K562 (cell line): ENCODE measurements at regions not wholly inside any gene's neighbourhood (a gene's known extent, or its start where the extent isn't known, plus 50 kb on each side); places are given as distances from the start of the nearest gene placed in this dataset.

Source experiments
- ATAC-seq: fragments of 200-7000 bp; cut with Tn5 transposase; 3 replicates; pipeline ENCODE4 v1.9.1; 2020; ENCODE audit warnings: moderate library complexity
- BruUV-seq: library from RNA; stranded (reverse); fragments of 400-500 nt; replicated peaks from 2 replicates; lab custom pipeline; 2021; lab: Mats Ljungman, UMichigan
- CTCF ChIA-PET: fragments of 300-600 bp; formaldehyde crosslinking; extraction: SDS; loops from one replicate; lab custom pipeline; 2021; ENCODE audit warnings: low intra/inter-chr PET ratio; lab: Yijun Ruan, JAX
- POLR2A ChIA-PET: fragments of 300-600, 350-650 bp; sonication (Branson Sonifier 250); formaldehyde crosslinking; extraction: SDS; loops from one replicate; lab custom pipeline; 2021; ENCODE audit warnings: antibody characterized with exemption, inconsistent platforms; lab: Yijun Ruan, JAX
- DNase-seq, 4 experiments: peaks; one replicate each; pipeline versions ENCODE4 v3.0.0 to v3.0.0-alpha.2; 2011 to 2018; ENCODE audit warnings: low spot score in 3 of 4, mixed read lengths in 3 of 4; ENCODE audit errors: extremely low read depth in 1 of 4
- FAIRE-seq: peaks from 2 replicates; lab custom pipeline; 2011; peaks lifted over from hg19 to GRCh38; lab: Jason Lieb, UNC
- H2AFZ ChIP-seq: 2 replicates; pipeline ENCODE4 v1.6.0; 2011; ENCODE audit warnings: low read depth, low read length, control low read depth, inconsistent platforms
- H3K27ac ChIP-seq: fragments of 200-600 bp; 3 replicates; pipeline ENCODE4 v1.8.0; 2011; ENCODE audit warnings: low read depth, mild to moderate bottlenecking, control low read depth, inconsistent platforms, low read length, moderate library complexity, mixed read lengths; ENCODE audit errors: extremely low read depth
- H3K27me3 ChIP-seq, 2 experiments: fragments of 300-600 bp in 1 of 2; 2 replicates in 1 of 2; 3 replicates in 1 of 2; pipeline versions ENCODE4 v1.6.0 to v1.8.0; 2011; ENCODE audit warnings: inconsistent platforms in 2 of 2, low read length in 2 of 2, mild to moderate bottlenecking in 1 of 2, mixed read lengths in 1 of 2, moderate library complexity in 1 of 2; ENCODE audit not compliant: control insufficient read depth in 2 of 2, insufficient read depth in 2 of 2
- H3K36me3 ChIP-seq: fragments of 300-600 bp; 3 replicates; pipeline ENCODE4 v1.8.0; 2011; ENCODE audit warnings: mild to moderate bottlenecking, low read length, inconsistent platforms; ENCODE audit not compliant: control insufficient read depth, insufficient read depth
- H3K4me1 ChIP-seq, 2 experiments: fragments of 200-600 bp in 1 of 2; replicated peaks in 1 of 2; 2 replicates in 1 of 2; 3 replicates in 1 of 2; pipeline versions ENCODE4 v1.5.1 to v1.8.0; 2011; ENCODE audit warnings: inconsistent platforms in 2 of 2, low read length in 2 of 2, mild to moderate bottlenecking in 1 of 2, mixed read lengths in 1 of 2, moderate library complexity in 1 of 2; ENCODE audit not compliant: control insufficient read depth in 2 of 2, insufficient read depth in 2 of 2
- H3K4me2 ChIP-seq: 2 replicates; pipeline ENCODE4 v1.6.1; 2011; ENCODE audit warnings: low read length, control low read depth, inconsistent platforms, mixed read lengths; ENCODE audit not compliant: insufficient read depth
- H3K4me3 ChIP-seq: fragments of 200-600 bp; sonication (generic), shearing (Covaris generic); 2 replicates; pipeline ENCODE4 v1.5.1; 2016; ENCODE audit warnings: control low read depth, inconsistent platforms
- H3K79me2 ChIP-seq: fragments of 200-600 bp; 3 replicates; pipeline ENCODE4 v1.8.0; 2011; ENCODE audit warnings: low read length, inconsistent platforms; ENCODE audit not compliant: control insufficient read depth, insufficient read depth
- H3K9ac ChIP-seq, 2 experiments: 2 replicates each; pipeline versions ENCODE4 v1.6.0 to v1.6.1; 2011; ENCODE audit warnings: low read depth in 2 of 2, low read length in 2 of 2, control low read depth in 1 of 2, inconsistent platforms in 1 of 2, mild to moderate bottlenecking in 1 of 2, mixed read lengths in 1 of 2; ENCODE audit not compliant: insufficient read depth in 1 of 2
- H3K9me1 ChIP-seq: one replicate; pipeline ENCODE4 v1.6.0; 2011; ENCODE audit warnings: inconsistent platforms, mild to moderate bottlenecking, low read length, moderate library complexity; ENCODE audit not compliant: control insufficient read depth, insufficient read depth
- H3K9me3 ChIP-seq: replicated peaks from 2 replicates; pipeline ENCODE4 v1.5.1; 2011; ENCODE audit warnings: low read depth, low read length, inconsistent platforms; ENCODE audit not compliant: control insufficient read depth, insufficient read depth
- H4K20me1 ChIP-seq: replicated peaks from 2 replicates; pipeline ENCODE4 v1.6.1; 2011; ENCODE audit warnings: low read length, inconsistent platforms, mixed read lengths; ENCODE audit not compliant: control insufficient read depth, insufficient read depth
- ARID4B ChIP-seq: sonication (generic); formaldehyde crosslinking; IDR thresholded peaks from 2 replicates; pipeline ENCODE4 v1.8.0; 2022; ENCODE audit warnings: mild to moderate bottlenecking, missing genetic modification reagents
- GMEB1 ChIP-seq: fragments of 250-450 bp; sonication (Bioruptor Pico); IDR thresholded peaks from 2 replicates; pipeline ENCODE4 v1.4.0; 2020; ENCODE audit warnings: mild to moderate bottlenecking
- PCBP1 ChIP-seq: fragments of 200-400 bp; formaldehyde crosslinking; IDR thresholded peaks from 2 replicates; pipeline ENCODE4 v1.6.1; 2018; ENCODE audit warnings: mild to moderate bottlenecking, low read depth, low read length; ENCODE audit not compliant: poor library complexity, severe bottlenecking
- POLR3A ChIP-seq: IDR thresholded peaks from 2 replicates; pipeline ENCODE4 v1.6.1; 2011; ENCODE audit warnings: borderline replicate concordance, mild to moderate bottlenecking, moderate library complexity; ENCODE audit not compliant: insufficient read length, insufficient read depth; ENCODE audit errors: extremely low read depth
- RBM22 ChIP-seq: fragments of 200-400 bp; formaldehyde crosslinking; IDR thresholded peaks from 2 replicates; pipeline ENCODE4 v1.6.1; 2018; ENCODE audit warnings: low read length, low read depth; ENCODE audit not compliant: poor library complexity, severe bottlenecking
- SAP30 ChIP-seq: fragments of 200-600 bp; sonication (generic); IDR thresholded peaks from 2 replicates; pipeline ENCODE4 v1.6.1; 2012; ENCODE audit warnings: borderline replicate concordance, low read depth, mild to moderate bottlenecking, moderate library complexity, low read length, control low read depth, inconsistent platforms; ENCODE audit not compliant: insufficient read depth, poor library complexity, severe bottlenecking
- SMARCC2 ChIP-seq: fragments of 450-650 bp; IDR thresholded peaks from 2 replicates; pipeline ENCODE4 v1.6.1; 2017; ENCODE audit warnings: antibody characterized with exemption, moderate library complexity, mild to moderate bottlenecking, low read depth
- TAF9B ChIP-seq: fragments of 450-650 bp; IDR thresholded peaks from 2 replicates; pipeline ENCODE4 v1.6.1; 2018; ENCODE audit warnings: mild to moderate bottlenecking; ENCODE audit not compliant: partially characterized antibody
- ZNF146 ChIP-seq: IDR thresholded peaks from one replicate; pipeline ENCODE4 v1.6.1; 2018; ENCODE audit warnings: missing compliant biosample characterization; ENCODE audit not compliant: unreplicated experiment
- ZNF184 ChIP-seq: sonication (generic); formaldehyde crosslinking; IDR thresholded peaks from 2 replicates; pipeline ENCODE4 v1.5.0; 2020; ENCODE audit warnings: missing genetic modification reagents
- ZNF436 ChIP-seq: fragments of 250-450, 450-650 bp; sonication (Bioruptor Pico); formaldehyde crosslinking; IDR thresholded peaks from 2 replicates; pipeline ENCODE4 v1.7.0; 2020; ENCODE audit warnings: mild to moderate bottlenecking
- ZNF639 ChIP-seq, 2 experiments: fragments of 200-800 bp in 1 of 2; sonication (Bioruptor generic) in 1 of 2; sonication (generic) in 1 of 2; formaldehyde crosslinking in 1 of 2; IDR thresholded peaks in 1 of 2; conservative IDR thresholded peaks in 1 of 2; 2 replicates each; pipeline versions ENCODE4 v1.5.0 to v1.6.1; 2016 to 2020; ENCODE audit warnings: missing compliant biosample characterization in 1 of 2, missing genetic modification characterization in 1 of 2, missing genetic modification reagents in 1 of 2
- WGBS: fragments of 100-300 bp; shearing (Covaris generic); methylation state at CpG from one replicate; pipeline ENCODE4 v1.1.6; 2016; ENCODE audit warnings: low coverage, mixed read lengths; ENCODE audit not compliant: insufficient coverage; ENCODE audit errors: missing lambda C conversion rate; 5-methylcytosine and 5-hydroxymethylcytosine counted together
- in situ Hi-C: fragments of 300-500 bp; cut with MboI; formaldehyde crosslinking; loops from 4 replicates; pipeline ENCODE4 v1.15.0; 2018; ENCODE audit warnings: inconsistent platforms, mixed read lengths
- intact Hi-C: fragments of 100-400 bp; cut with micrococcal nuclease; formaldehyde crosslinking; loops from 2 replicates; pipeline ENCODE4 v1.14.2; 2022

GRCh38 chr15:38843736-38844590, 279.3 kb upstream of the RASGRP1 start:
- intact Hi-C loops: no loop called here
- ATAC-seq (no peak), DNase-seq (no peak), FAIRE-seq (no peak)
- Histone ChIP-seq H3K9ac (no peak overlapping the region), H3K4me3 (no peak overlapping the region), H3K4me1 (no peaks in the 10 kb centered on the region), H3K9me1 (no peaks in the 10 kb centered on the region), H3K9me3 (no peaks in the 10 kb centered on the region), H4K20me1 (no peaks in the 10 kb centered on the region), H3K27ac (no peak overlapping the region), H3K79me2 (no peaks in the 10 kb centered on the region), H3K36me3 (no peaks in the 10 kb centered on the region), H2AFZ (no peak overlapping the region), H3K4me2 (no peak overlapping the region), H3K27me3 (no peaks in the 10 kb centered on the region)
- POLR2A ChIA-PET: interaction anchor here (0.8 kb wide), 1 partner anchor 24 kb away, joined by 3 read pairs; no protein-coding TSS in a partner anchor
- CTCF ChIA-PET: no interaction called here
- no TSS peak for BruUV-seq
- WGBS: under 1% methylated on average over 9 of the region's 10 CpGs
- in situ Hi-C loops: no loop called here
- TF ChIP-seq TAF9B (no peak), ZNF146 (CRISPR knock-in tag) (no peak), GMEB1 (CRISPR knock-in tag) (no peak), POLR3A (no peak), RBM22 (no peak), ZNF436 (CRISPR knock-in tag) (no peak), SMARCC2 (no peak), ZNF184 (no peak), PCBP1 (no peak), SAP30 (no peak), ZNF639 (CRISPR knock-in tag; conservative IDR thresholded peaks at IDR 0.05 in 1 of 2, IDR thresholded peaks at IDR 0.05 in 1 of 2) (no peak), ARID4B (CRISPR knock-in tag) (no peak)
